ENCODE measurements at regions not wholly inside any gene's neighbourhood (a gene's known extent, or its start where the extent isn't known, plus 50 kb on each side); places are given as distances from the start of the nearest gene placed in this dataset.

- TF ChIP-seq ETS1 (IDR thresholded peaks at IDR 0.05) = no peak
Observed at GRCh38 chr3:95246413-95246812, 1183.6 kb downstream of the NSUN3 start (continued).

- Histone ChIP-seq H3F3A (replicated peaks; ENCODE audit: low read depth) (no peaks in the 10 kb centered on the region), H3K27ac (ENCODE audit: low read depth) (no peak overlapping the region), H3K4me1 (ENCODE audit: insufficient read depth) (no peaks in the 10 kb centered on the region), H3K36me3 (ENCODE audit: insufficient read depth) (no peaks in the 10 kb centered on the region), H2AFZ (no peak overlapping the region), H3K4me3 (no peak overlapping the region), H3K4me2 (no peak overlapping the region), H3K9me2 (ENCODE audit: insufficient read depth) (peaks cover 9% of the 10 kb centered on the region; the same call in 1 of the 2 replicates), H4K20me1 (replicated peaks; ENCODE audit: insufficient read depth) (no peaks in the 10 kb centered on the region), H3K79me2 (replicated peaks; ENCODE audit: insufficient read depth) (no peaks in the 10 kb centered on the region), H3K27me3 (ENCODE audit: insufficient read depth) (no peaks in the 10 kb centered on the region)
- ATAC-seq (no peak), DNase-seq (ENCODE audit: low spot score) (no peak)
- no peak overlapping the region for H3K4me3 Mint-ChIP-seq
- no peaks in the 10 kb centered on the region; the same call in 2 of the 3 replicates for H3K4me1 Mint-ChIP-seq
- H3K27ac Mint-ChIP-seq = no peak overlapping the region
- H3K9me3 Mint-ChIP-seq = no peaks in the 10 kb centered on the region
- H3K36me3 Mint-ChIP-seq (ENCODE audit: low read depth) = peaks cover 7% of the 10 kb centered on the region; the same call in 1 of the 3 replicates
- H3K27me3 Mint-ChIP-seq (ENCODE audit: insufficient read depth, low read depth, poor library complexity) = peaks cover 5% of the 10 kb centered on the region
- TF ChIP-seq CTCF (conservative IDR thresholded peaks at IDR 0.05; ENCODE audit: low read depth in 2 of 2) = no peak
- TF ChIP-seq ZNF114 (CRISPR knock-in tag; IDR thresholded peaks at IDR 0.05) = no peak
- no peak for TF ChIP-seq ZNF331 (CRISPR knock-in tag; IDR thresholded peaks at IDR 0.05; ENCODE audit: low read depth)
- TF ChIP-seq CREB1 (CRISPR knock-in tag; IDR thresholded peaks at IDR 0.05; ENCODE audit: low read depth) = no peak
- TF ChIP-seq NANOG (IDR thresholded peaks at IDR 0.05; ENCODE audit: borderline replicate concordance) = no peak
- no peak for TF ChIP-seq ETS1 (IDR thresholded peaks at IDR 0.05)
- no peak for TF ChIP-seq ZNF462 (CRISPR knock-in tag; IDR thresholded peaks at IDR 0.05)
- TF ChIP-seq STAT1 (IDR thresholded peaks at IDR 0.05; ENCODE audit: unreplicated experiment) = no peak
- no peak for TF ChIP-seq EZH2 (IDR thresholded peaks at IDR 0.05; ENCODE audit: low read depth, unreplicated experiment)
- no peak for TF ChIP-seq REST (IDR thresholded peaks at IDR 0.05; ENCODE audit: unreplicated experiment)
- TF ChIP-seq JUNB (IDR thresholded peaks at IDR 0.05; ENCODE audit: unreplicated experiment) = no peak
- TF ChIP-seq EZH2phosphoT487 (IDR thresholded peaks at IDR 0.05; ENCODE audit: unreplicated experiment) = no peak
Observed at GRCh38 chr3:95254061-95254460, 1191.2 kb downstream of the NSUN3 start.

All from GM23338 (cell line).